ENCODE measurements at regions not wholly inside any gene's neighbourhood (a gene's known extent, or its start where the extent isn't known, plus 50 kb on each side); places are given as distances from the start of the nearest gene placed in this dataset.
A peak's percentile ranks its signal among the peaks of the same experiment; 100 is the strongest.
"Not testable (repeated sequence)": the region's sequence is repeated elsewhere in the genome, so short reads cannot be mapped to it uniquely, and the experiment has no call there.

GRCh38 chr6:100322886-100323285, 141.8 kb downstream of the SIM1 start:
- no peak for DNase-seq

DNA sequence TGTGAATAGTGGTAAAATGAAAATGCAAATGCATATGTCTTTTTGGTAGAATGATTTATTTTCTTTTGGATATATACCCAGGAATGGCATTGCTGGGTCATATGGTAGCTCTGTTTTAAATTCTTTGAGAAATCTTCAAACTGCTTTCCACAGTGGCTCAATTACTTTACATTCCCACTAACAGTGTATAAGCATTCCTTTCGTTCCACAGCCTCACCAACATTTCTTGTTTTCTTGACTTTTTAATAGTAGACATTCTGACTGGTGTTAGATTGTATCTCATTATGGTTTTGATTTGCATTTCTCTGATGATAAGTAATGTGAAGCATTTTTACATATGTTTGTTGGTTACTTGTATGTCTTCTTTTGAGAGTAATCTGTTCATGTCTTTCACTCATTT, 144.0 kb downstream of the SIM1 start:
- DNase-seq = no peak

DNA sequence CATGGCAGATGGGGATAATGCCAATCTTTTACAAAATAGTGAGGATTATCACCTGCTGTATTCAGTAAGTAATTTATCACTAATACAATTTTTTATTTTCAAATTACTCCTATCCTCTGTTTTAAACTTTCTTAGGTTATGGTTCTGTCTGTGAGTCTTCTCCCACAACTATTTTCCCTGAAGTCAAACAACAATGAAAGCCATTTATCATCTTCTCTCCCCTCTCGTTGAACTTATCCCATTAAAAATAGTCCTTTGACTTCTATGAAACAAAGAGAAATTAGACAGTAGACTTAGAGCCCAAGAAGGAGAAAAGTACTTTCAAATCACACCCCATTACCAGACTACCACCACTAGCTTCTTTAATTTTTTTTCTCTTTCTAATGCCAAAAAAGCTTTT, 147.7 kb downstream of the SIM1 start:
- DNase-seq = no peak

DNA sequence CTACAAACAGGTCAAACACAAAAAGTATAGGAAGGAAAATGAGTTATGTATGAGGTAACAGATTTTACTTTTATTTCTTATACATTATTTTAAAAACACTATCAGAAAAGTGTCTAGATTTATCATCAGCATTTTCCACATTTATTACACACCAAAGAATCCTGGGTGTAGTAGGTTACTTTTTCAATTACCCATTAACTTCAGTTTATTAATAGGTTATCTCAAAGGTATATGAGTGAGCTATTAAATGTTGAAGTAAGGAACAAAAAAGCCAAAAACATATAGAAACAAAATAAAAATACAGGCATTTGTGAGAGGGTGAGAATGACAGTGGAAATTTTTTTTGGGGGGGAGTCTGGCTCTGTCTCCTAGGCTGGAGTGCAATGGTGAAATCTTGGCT, 150.5 kb downstream of the SIM1 start:
- no peak for DNase-seq

DNA sequence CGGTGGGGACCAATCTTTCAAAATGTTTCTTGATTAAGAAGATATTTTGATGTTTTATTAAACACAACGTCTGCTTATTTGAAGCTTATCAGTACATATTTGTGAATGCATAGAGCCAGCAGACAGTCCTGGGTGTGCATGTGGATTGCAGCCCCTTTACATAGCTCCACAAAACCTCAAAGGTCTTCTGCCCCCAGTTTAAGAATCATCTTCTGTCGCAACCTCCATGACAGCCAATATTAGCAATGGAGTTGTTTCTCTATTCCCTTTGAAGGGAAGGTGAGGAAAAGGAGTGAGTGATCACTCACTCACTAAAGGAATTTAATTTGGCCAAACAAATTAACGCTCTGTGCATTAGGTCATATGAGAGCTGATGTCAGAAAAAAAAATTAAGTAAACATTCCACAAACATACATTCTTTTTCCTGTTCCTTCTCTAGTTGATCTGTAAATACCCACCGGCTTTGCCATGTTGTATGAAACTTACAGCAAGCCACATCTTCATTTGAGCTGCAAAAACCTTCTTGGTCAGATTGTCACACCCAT, 152.9 kb downstream of the SIM1 start:
- DNase-seq = no peak

- no peak for DNase-seq
Observed at GRCh38 chr6:100309174-100309573, 155.5 kb downstream of the SIM1 start.

DNA sequence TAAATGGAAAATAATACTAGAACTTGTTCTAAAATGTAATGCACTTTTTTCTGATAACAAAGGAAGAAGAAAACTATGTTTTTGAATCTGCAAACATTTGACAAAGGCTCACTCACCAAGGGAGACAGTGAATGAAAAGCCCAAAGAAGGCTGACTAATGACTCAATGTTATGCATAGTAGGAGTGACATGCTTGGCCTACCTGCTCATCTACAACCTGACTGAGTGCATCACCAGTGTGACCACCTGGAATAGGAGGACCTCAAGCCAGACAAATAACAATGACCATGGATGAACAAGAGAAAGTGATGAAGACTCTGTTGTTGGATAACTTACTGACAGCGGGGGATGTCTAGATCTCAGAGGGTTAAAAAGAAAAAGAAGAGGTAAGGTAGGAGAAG, 157.2 kb downstream of the SIM1 start:
- DNase-seq = no peak

GRCh38 chr6:100305209-100305869, 159.4 kb downstream of the SIM1 start:
- DNase-seq = no peak

DNA sequence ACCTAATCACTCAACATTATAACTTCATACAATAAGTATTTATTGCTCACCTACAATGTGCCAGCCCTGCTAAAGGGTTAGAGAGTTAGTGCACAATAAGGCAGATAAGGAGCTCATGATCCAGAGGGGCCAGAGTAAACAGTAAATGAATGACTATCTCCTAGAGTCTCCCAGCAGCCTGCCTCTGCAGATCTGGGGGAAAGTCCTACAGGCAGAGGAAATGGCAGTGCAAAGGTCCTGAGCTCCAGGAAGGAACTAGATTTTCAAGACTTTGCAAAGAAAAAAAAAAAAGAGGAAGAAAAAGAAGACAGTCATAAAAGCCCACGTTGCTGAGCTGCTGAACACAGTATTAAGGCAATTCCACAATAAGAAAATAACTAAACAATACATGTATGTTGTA, 160.1 kb downstream of the SIM1 start:
- DNase-seq = no peak

DNA sequence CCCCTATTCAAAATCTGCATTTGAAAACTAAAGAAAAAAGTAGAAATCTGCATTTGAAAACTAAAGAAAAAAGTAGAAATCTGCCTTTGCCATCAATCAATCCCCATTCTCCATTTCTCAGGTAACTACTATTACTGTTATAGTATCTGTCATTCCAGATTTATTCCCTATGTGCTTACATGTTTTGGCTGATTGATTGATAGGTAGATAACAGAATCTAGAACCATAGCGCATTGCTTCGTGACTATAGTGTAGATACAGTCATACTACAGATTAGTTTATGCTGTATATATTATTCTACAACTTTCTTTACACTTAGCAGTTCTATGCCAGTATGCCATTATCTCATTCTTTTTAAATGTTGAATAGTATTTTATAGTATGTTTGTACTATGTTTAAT, 163.0 kb downstream of the SIM1 start:
- DNase-seq = no peak

- no peak for DNase-seq
Observed at GRCh38 chr6:100300221-100300736, 164.4 kb downstream of the SIM1 start.

GRCh38 chr6:100296810-100297544, 167.7 kb downstream of the SIM1 start:
- DNase-seq = no peak

DNA sequence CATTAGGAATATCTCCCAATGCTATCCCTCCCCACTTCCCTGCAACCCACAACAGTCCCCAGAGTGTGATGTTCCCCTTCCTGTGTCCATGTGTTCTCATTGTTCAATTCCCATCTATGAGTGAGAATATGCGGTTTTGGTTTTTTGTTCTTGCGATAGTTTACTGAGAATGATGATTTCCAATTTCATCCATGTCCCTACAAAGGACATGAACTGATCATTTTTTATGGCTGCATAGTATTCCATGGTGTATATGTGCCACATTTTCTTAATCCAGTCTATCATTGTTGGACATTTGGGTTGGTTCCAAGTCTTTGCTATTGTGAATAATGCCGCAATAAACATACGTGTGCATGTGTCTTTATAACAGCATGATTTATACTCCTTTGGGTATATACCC, 169.5 kb downstream of the SIM1 start:
- DNase-seq = not testable (repeated sequence)

- no peak for DNase-seq
Observed at GRCh38 chr6:100289285-100289684, 175.4 kb downstream of the SIM1 start.

- no peak for DNase-seq
Observed at GRCh38 chr6:100288311-100288710, 176.4 kb downstream of the SIM1 start.

DNA sequence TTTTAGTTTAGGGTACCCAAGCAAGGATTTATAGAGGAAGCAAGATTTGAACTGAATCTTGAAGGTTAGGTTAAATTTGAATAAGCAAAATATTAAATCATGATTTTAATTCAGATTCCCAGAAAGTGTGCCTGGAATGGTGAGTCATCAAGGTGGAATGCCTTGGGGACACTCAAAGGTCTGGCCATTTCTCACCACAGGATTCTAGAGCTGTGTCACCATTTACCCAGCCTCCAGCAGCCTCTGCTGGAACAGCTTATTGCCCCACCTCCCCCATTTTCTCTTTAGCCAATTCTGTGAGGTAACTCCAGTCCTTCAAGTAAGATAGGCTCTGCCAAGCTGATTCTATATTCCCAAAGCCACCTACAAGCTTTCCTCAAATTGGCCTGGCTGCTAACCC, 181.4 kb downstream of the SIM1 start:
- DNase-seq = no peak

DNA sequence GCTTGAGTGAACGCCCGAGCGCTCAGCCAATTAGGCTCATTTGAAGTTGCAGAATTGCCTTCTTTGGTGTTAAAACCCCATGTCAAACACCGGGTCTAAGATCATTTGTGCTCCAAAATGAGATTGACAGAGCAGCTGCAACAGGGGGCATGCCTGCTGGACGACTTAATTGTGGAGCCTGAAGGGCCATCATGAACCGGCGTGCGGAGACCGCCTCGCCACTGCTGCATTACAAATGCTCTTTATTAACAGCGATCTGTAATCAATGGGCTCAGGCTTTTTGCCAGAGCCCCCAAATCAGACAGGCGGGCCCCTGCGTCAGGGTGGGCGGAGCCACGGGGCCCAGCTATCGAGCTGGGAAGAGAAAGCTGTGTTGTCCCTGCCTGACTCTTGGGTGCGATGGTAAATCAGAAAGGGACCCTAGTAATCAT, 183.2 kb downstream of the SIM1 start:
- peak; percentile 45 for DNase-seq

DNA sequence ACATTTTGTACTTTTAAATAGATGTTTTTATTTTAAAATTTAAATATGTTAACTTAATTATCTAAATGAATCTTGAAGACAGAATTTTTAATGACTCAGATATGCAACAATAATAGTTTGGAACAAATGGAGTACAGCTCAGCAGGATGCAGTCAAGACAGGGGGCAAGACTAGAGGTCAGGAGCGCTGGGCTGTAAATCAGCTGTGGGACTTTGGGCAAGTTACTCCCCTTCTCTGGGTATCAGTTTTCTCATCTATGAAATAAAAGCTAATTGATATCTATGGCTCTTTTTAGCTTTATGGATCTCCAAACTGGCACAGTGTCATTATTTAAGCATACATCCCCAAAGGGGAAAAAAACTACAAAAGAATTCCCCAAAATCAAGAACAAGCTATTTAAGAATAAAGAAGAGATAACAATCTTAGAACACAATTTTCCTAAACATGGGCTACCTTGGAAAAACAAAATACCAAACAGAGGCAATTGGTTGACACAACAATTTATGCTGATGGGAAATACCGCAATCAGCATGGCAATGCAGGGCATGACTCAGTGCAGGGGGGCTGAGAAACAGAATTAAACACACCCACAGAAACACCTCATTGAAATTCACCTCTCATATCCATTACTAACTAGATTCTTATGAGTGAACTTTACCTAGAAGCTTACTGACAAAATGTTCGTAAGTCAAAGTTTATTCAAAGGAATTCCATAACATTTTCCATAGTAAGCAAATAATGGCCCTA, 188.2 kb downstream of the SIM1 start:
- DNase-seq = no peak

- DNase-seq = no peak
Observed at GRCh38 chr6:100274147-100274546, 190.6 kb downstream of the SIM1 start.

GRCh38 chr6:100271625-100272024, 193.1 kb downstream of the SIM1 start:
- DNase-seq = no peak

DNA sequence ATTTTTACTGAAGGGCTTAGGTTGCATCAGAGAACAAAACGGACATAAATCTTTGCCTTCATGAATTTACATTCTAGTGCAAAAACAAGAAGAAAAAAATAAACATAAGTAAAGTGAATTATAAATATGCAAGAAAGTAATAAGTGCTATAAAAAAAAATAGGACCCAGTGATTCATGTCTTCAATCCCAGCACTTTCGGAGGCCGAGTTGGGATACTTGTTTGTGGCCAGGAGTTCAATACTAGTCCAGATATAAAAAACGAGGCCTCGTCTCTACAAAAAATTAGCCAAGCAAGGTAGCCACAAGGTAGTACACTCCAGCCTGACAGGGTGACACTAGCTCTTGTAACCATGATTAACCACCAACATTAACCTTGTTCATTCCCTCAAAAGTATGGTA, 193.5 kb downstream of the SIM1 start:
- no peak for DNase-seq

DNA sequence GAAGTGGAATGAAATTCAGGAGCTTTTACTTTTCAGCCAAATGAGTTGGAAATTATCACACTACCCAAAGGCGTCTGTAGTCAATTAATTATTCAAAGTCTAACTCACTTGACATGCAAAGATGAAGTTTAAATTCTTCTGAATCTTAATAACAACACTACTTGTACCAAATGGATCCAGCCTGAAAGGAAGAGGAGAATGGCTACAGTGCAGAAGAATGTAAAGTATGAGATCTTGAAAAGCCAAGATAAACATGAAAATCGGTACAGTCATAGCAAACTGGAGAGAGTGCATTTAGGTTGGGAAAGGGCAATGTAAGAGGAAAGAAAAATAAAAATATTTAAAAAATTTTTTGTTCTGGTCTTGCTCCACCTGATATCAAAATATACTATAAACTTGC, 195.5 kb downstream of the SIM1 start:
- DNase-seq = no peak

DNA sequence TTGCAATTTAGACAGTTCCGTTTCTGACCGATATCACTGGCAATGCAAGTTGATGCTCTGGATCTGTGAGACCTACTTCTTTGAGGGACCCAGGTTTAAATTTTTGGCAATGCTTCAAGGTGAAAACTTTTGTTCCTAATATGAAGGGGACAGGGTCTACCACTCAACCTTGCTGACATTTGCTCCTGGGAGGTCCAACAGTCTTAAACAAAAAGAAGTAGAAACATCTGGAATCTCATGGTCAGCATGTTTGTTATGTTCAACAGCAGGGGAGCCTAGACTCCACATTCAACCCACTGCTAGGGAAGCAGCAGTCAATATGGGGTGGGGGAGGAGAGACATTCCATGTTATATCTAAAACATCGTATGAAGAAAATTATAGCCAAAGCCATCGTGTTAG, 196.4 kb downstream of the SIM1 start:
- DNase-seq = no peak

DNA sequence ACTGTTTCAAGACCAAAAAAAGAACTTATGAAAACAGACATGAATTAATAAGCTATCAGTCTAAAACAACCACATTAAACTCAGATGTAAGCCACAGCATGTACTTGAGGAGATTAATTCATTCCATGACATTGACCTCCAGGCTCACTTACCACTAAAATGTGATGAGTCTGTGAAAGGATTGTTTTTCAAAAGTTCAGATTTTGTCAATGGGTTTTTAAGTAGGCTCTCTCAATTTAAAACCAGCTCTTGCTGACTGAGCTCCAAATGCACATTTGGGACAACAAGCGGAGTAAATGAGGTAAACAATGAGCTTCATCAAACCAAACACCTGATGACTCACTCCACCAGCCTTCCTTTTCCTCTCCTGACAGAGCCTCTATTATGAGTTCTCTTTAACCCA, 197.0 kb downstream of the SIM1 start:
- DNase-seq = no peak

All from left hindlimb (tissue), 1 donor.